T-helper 1 cell treated with Interleukin-12 subunit alpha and Interleukin-12 subunit beta and Interleukin-4 antibody, amounts not matched to agents 30 μg/mL and 1 μg/mL, for 36 hours (primary cell): ENCODE measurements at regions not wholly inside any gene's neighbourhood (a gene's known extent, or its start where the extent isn't known, plus 50 kb on each side); places are given as distances from the start of the nearest gene placed in this dataset.

Experiments
- H3K27ac Mint-ChIP-seq: one replicate; pipeline ENCODE4 v1.8.0; 2021; ENCODE audit warnings: mild to moderate bottlenecking, mixed read lengths
- H3K27me3 Mint-ChIP-seq: one replicate; pipeline ENCODE4 v1.8.0; 2021; ENCODE audit warnings: low read depth, mixed read lengths
- H3K36me3 Mint-ChIP-seq: one replicate; pipeline ENCODE4 v1.8.0; 2021; ENCODE audit warnings: low read depth, mixed read lengths
- H3K4me1 Mint-ChIP-seq: one replicate; pipeline ENCODE4 v1.8.0; 2021; ENCODE audit warnings: low read depth, mixed read lengths
- H3K4me3 Mint-ChIP-seq: one replicate; pipeline ENCODE4 v1.8.0; 2021; ENCODE audit warnings: mild to moderate bottlenecking, moderate library complexity, mixed read lengths
- H3K9me3 Mint-ChIP-seq: one replicate; pipeline ENCODE4 v1.8.0; 2021; ENCODE audit warnings: mixed read lengths

DNA sequence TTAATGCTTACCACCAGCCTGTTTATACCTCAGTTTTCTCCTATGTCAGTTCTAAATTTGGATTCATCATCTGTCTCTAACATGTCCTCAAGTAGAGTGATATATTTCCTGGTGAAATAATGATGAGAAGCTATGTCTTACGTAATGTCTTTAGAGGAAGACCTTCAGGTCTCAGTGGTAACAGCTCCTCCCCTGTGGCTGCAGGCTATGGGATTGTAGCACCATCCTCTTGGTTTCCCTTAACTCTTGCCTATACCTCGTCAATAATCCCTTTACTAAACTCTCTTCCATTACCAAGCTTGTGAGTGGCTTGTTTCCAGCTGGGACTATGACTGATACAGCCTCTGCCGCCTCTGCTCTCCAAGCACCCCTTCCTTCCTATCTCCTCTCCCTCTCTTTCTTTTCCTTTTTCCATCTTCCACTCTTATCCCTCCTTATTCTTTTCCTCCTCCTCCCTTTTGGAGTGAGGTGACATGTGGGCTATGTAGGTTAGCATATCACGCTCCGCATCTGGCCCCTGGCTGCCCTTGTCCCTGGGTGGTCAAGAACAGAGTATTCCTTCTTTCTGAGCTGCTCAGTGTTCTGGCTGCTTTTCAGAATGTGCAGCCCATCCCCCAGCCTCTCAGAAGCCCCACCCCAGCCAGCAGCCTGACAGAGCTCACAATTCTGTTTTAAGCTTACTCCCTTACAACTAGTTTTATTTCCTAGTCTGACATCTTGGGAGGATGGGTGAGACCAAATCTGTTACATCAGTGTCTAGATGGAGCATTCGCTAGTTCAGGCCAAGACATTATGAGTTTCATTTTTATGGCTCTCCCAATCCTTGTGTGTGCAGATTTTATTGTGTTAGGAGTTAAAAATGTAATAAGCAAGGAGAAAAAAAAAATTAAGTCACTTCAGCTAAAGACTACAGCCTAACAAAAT is 75.0 kb upstream of the RNU6-1 start:
- no peaks in the 10 kb centered on the region for H3K36me3 Mint-ChIP-seq
- H3K4me3 Mint-ChIP-seq: no peak overlapping the region
- no peaks in the 10 kb centered on the region for H3K27me3 Mint-ChIP-seq
- H3K27ac Mint-ChIP-seq: no peak overlapping the region
- peaks cover 12% of the 10 kb centered on the region for H3K9me3 Mint-ChIP-seq
- H3K4me1 Mint-ChIP-seq: no peaks in the 10 kb centered on the region

GRCh38 chr15:67915461-67916374 is 75.9 kb upstream of the RNU6-1 start:
- no peak overlapping the region for H3K4me3 Mint-ChIP-seq
- H3K9me3 Mint-ChIP-seq: peaks cover 15% of the 10 kb centered on the region
- H3K36me3 Mint-ChIP-seq: no peaks in the 10 kb centered on the region
- no peak overlapping the region for H3K27ac Mint-ChIP-seq
- H3K27me3 Mint-ChIP-seq: no peaks in the 10 kb centered on the region
- no peaks in the 10 kb centered on the region for H3K4me1 Mint-ChIP-seq

DNA sequence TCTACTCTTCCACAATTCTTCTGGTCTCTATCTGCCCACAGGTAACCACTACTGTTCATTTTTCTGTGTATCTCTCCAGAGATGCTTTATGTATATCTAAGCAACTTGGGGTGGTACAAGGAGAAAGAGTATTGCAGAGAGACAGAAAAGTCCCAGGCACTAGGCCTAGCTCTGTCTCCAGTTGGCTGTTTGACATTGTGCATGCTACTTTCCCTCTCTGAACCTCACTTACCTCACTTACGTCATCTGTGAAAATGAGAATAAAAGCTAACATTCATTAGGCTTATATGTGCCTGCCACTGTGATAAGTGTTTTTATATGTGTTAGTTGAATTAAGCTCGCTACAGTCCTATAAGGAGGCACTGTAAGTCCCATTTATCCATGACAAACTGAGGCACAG is 76.7 kb upstream of the RNU6-1 start:
- Mint-ChIP-seq H3K4me1 (no peaks in the 10 kb centered on the region), H3K36me3 (no peaks in the 10 kb centered on the region), H3K4me3 (no peak overlapping the region), H3K9me3 (peaks cover 14% of the 10 kb centered on the region), H3K27me3 (no peaks in the 10 kb centered on the region), H3K27ac (no peak overlapping the region)

DNA sequence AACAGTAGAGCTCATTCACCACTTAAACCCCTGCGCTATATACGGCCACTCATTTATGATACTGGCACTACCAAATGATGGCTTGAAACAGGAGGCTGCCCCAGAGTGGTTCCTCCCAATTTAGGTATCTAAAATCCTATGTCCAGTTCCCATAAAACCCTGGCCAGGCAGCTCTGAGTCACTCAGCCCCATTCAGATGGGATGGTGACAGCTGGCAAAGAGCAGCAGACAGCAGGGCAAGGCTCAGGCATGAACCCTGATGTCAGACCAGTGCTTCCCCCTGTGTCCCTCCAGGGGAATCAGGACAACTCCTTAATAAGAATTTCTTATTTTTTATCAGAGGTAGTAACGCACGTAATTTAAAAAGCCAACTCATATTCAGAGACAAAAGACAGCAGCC is 77.2 kb upstream of the RNU6-1 start:
- Mint-ChIP-seq H3K36me3 (no peaks in the 10 kb centered on the region), H3K4me1 (no peaks in the 10 kb centered on the region), H3K9me3 (peaks cover 11% of the 10 kb centered on the region), H3K27ac (no peak overlapping the region), H3K4me3 (no peak overlapping the region), H3K27me3 (no peaks in the 10 kb centered on the region)

DNA sequence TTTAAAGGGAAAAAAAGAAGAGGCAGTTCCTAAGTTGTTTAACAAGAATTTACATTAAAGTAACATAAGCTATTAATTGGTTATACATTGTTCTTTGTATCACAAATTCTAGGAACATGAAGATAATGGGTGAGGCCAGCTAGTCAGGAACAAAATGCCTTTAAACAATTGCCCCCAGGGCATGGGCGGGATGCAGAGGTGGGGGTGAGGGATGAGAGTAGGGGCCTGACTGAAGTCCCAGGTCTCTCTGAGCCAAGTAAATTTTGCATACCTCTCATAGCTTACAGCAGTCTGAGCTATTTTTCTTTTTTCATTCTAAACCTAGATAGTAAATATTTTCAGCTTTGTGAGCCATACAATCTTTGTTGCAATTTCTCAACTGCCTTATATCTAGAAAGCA is 77.8 kb upstream of the RNU6-1 start:
- H3K4me1 Mint-ChIP-seq: no peaks in the 10 kb centered on the region
- H3K4me3 Mint-ChIP-seq: no peak overlapping the region
- no peak overlapping the region for H3K27ac Mint-ChIP-seq
- no peaks in the 10 kb centered on the region for H3K36me3 Mint-ChIP-seq
- H3K9me3 Mint-ChIP-seq: peaks cover 11% of the 10 kb centered on the region
- H3K27me3 Mint-ChIP-seq: no peaks in the 10 kb centered on the region

DNA sequence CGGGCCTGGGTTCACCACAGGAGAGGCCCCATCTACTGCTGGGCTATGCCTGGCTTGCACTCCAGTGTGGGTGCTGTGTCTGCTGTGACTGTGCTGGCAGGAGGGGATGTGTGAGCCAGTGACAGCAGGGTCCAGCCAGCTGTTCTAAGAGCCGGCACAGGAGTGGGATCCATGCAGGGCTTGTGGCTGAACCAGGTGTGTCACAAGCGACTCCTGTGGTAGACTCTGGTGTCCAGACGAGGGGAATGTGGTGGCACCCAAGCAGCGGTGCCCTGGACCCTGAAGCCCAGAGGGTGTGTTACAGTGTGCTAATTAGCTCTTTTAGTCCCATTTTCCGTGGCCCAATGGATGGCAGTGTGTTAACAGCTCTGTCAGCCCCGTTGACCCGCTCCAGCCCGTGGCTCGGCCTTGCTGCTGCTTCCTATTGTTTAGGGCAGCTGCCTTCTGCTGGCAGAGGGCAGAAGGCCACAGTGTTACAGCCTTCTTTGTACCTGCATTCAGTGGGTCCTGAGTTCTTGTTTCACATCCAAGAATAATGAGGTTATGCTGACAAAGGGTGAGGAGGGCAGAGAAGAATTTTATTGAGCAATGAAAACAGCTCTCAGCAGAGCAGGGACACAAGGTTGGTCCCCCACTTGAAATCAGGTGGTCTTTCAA is 78.5 kb upstream of the RNU6-1 start:
- Mint-ChIP-seq H3K36me3 (no peaks in the 10 kb centered on the region), H3K9me3 (peaks cover 11% of the 10 kb centered on the region), H3K27ac (no peak overlapping the region), H3K27me3 (no peaks in the 10 kb centered on the region), H3K4me1 (no peaks in the 10 kb centered on the region), H3K4me3 (no peak overlapping the region)

GRCh38 chr15:67920524-67921240 is 80.8 kb upstream of the RNU6-1 start:
- Mint-ChIP-seq H3K4me1 (no peaks in the 10 kb centered on the region), H3K27me3 (no peaks in the 10 kb centered on the region), H3K36me3 (no peaks in the 10 kb centered on the region), H3K9me3 (peaks cover 22% of the 10 kb centered on the region), H3K27ac (no peak overlapping the region), H3K4me3 (no peak overlapping the region)

DNA sequence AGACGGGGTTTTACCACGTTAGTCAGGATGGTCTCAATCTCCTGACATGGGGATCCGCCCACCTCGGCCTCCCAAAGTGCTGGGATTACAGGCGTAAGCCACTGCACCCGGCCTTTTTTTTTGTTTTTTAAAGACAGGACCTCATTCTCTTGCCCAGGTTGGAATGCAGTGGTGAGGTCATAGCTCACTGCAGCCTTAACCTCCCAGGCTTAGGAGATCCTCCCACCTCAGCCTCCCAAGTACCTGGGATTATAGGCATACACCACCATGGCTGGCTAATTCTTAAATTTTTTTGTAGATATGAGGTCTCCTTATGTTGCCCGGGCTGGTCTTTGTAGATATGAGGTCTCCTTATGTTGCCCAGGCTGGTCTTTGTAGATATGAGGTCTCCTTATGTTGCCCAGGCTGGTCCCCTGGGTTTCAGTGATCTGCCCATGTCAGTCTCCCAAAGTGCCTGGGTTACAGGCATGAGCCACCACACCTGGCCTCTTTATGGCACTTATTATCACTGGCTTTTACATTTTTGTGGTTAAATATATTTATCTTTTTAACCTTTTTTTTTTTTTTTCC is 82.3 kb upstream of the RNU6-1 start:
- Mint-ChIP-seq H3K9me3 (peaks cover 22% of the 10 kb centered on the region), H3K27me3 (no peaks in the 10 kb centered on the region), H3K4me1 (no peaks in the 10 kb centered on the region), H3K4me3 (no peak overlapping the region), H3K27ac (no peak overlapping the region), H3K36me3 (no peaks in the 10 kb centered on the region)

DNA sequence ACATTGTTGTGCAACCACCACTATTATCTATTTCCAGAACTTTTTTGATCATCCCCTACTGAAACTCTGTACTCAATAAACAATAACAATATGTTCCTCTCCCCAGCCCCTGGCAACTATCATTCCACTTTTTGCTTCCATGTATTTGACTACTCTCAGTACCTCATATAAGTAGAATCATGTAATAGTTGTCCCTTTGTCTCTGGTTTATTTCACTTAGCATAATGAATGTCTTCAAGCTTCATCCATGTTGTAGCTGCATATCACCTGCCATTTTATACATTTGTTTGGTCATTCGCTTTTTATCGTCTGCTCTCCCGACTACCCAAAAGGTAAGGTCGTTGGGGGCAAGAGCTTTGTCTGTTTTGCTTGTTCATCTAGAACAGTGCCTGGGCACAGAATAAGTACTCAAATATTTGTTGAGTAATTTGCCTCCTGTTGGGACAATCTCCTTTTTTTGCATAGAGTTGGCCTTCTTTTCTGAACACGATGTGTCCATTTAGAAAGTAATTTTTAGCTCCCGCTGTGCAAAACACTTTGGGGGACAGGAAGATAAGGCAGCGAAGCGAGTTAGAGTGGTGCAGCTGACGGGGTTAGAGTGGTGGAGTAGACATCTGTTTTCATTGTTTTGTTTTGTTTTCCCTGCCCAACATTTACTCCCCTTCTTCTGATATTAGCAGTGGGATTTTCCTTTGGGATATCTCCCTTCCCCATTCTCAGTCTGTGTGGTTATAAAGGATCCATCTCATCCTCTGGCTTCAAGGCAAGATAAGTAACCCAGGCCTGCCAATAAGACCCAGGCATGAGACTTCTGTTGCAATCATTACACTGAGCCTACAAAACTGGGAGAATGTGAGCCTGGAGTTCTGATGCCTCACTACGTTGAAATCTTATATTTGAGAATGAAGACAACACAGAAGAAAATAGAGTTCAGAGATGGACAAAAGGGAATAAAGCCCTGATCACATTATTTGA is 83.4 kb upstream of the RNU6-1 start:
- peaks cover 22% of the 10 kb centered on the region for H3K9me3 Mint-ChIP-seq
- no peak overlapping the region for H3K27ac Mint-ChIP-seq
- no peaks in the 10 kb centered on the region for H3K36me3 Mint-ChIP-seq
- no peaks in the 10 kb centered on the region for H3K4me1 Mint-ChIP-seq
- no peak overlapping the region for H3K4me3 Mint-ChIP-seq
- H3K27me3 Mint-ChIP-seq: no peaks in the 10 kb centered on the region

DNA sequence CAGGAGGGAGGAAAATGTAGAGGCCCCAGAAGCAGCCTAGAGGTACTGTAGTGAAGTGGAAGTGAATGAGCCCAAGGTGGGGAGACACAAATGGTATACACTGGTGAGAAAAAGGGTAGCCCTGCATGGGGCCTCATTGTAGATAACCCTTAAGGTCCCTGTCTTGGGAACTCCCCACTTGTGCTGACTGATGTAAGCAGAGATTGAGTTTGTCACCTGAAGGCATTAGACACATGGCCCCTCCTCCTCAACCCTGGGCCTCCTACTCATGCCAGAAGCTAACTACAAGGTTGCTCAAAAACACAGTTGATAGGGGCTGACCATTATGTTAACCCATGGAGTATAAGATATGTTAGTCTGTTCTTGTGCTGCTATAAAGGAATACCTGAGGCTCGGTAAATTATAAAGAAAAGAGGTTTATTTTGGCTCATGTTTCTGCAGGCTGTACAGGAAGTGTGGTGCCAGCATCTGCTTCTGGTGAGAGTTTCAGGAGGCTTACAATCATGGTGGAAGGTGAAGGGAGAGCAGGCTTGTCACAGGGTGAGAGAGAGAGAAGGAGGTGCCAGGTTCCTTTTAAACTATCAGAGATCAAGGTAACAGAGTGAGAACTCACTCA is 84.6 kb upstream of the RNU6-1 start:
- H3K4me1 Mint-ChIP-seq: no peaks in the 10 kb centered on the region
- no peaks in the 10 kb centered on the region for H3K36me3 Mint-ChIP-seq
- H3K27ac Mint-ChIP-seq: no peak overlapping the region
- H3K4me3 Mint-ChIP-seq: no peak overlapping the region
- no peaks in the 10 kb centered on the region for H3K27me3 Mint-ChIP-seq
- H3K9me3 Mint-ChIP-seq: peaks cover 17% of the 10 kb centered on the region

GRCh38 chr15:67925182-67925581 is 85.3 kb upstream of the RNU6-1 start:
- H3K4me1 Mint-ChIP-seq: no peaks in the 10 kb centered on the region
- no peak overlapping the region for H3K27ac Mint-ChIP-seq

DNA sequence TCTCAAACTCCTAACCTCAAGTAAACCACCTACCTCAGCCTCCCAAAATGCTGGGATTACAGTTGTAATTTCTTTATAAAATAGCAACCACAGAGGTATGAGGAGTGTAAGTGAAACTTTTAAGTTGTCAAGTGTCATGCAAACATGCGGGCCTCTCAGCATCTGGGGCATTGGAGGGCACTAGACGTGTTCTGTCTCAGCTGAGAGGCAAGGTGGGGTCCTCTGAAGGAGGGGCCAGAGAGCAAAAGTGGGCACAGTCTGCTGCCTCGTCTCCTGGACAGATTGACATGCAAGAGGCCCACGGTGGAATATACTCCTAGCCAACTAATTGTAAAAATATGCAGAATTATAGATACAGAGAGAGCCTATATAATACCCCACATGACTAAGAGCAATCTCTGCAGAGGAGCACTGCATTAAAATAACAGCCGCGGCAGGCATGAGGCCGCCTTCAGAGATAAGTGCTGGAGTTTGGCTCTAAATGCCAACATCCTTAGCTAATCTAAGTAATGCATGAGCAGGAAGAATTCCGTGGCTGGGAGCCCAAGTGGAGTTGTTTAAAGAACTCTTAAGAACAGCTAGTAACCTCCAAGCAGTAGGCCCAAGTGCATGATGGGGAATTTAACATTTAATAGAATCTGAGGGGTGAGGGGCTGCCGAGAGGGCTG is 87.8 kb upstream of the RNU6-1 start:
- Mint-ChIP-seq H3K36me3 (no peaks in the 10 kb centered on the region), H3K27ac (no peak overlapping the region), H3K4me3 (no peak overlapping the region), H3K27me3 (no peaks in the 10 kb centered on the region), H3K9me3 (peaks cover 11% of the 10 kb centered on the region), H3K4me1 (no peaks in the 10 kb centered on the region)

More at GRCh38 chr15:67925182-67925581, 85.3 kb upstream of the RNU6-1 start:
- Mint-ChIP-seq H3K9me3 (peaks cover 11% of the 10 kb centered on the region), H3K4me3 (no peak overlapping the region), H3K27me3 (no peaks in the 10 kb centered on the region), H3K36me3 (no peaks in the 10 kb centered on the region)
